Neural cell (in vitro differentiated cells): ENCODE measurements at regions not wholly inside any gene's neighbourhood (a gene's known extent, or its start where the extent isn't known, plus 50 kb on each side); places are given as distances from the start of the nearest gene placed in this dataset.

Experiments used
- EP300 ChIP-seq: fragments of 450-650 bp; conservative IDR thresholded peaks from 2 replicates; pipeline ENCODE4 v1.6.1; 2014; ENCODE audit warnings: antibody characterized with exemption, mild to moderate bottlenecking, moderate library complexity; ENCODE audit not compliant: poor library complexity, severe bottlenecking
- EZH2 ChIP-seq: fragments of 200-600, 300-800 bp; shearing (Covaris generic), sonication (generic); IDR thresholded peaks from 2 replicates; pipeline ENCODE4 v1.6.1; 2014; ENCODE audit warnings: antibody characterized with exemption, low read length, borderline replicate concordance, mild to moderate bottlenecking; ENCODE audit not compliant: insufficient read depth, poor library complexity, severe bottlenecking
- MXI1 ChIP-seq: fragments of 450-650 bp; conservative IDR thresholded peaks from 2 replicates; pipeline ENCODE4 v1.6.1; 2014; ENCODE audit warnings: antibody characterized with exemption, mild to moderate bottlenecking; ENCODE audit not compliant: poor library complexity, severe bottlenecking
- POLR2AphosphoS5 ChIP-seq: IDR thresholded peaks from 2 replicates; pipeline ENCODE4 v1.6.1; 2012
- RAD21 ChIP-seq: fragments of 450-650 bp; conservative IDR thresholded peaks from 2 replicates; pipeline ENCODE4 v1.6.1; 2014; ENCODE audit warnings: antibody characterized with exemption, mild to moderate bottlenecking, moderate library complexity
- SMC3 ChIP-seq: fragments of 450-650 bp; conservative IDR thresholded peaks from 2 replicates; pipeline ENCODE4 v1.6.1; 2014; ENCODE audit warnings: antibody characterized with exemption, mild to moderate bottlenecking, moderate library complexity; ENCODE audit not compliant: poor library complexity
- TAF1 ChIP-seq: IDR thresholded peaks from 2 replicates; pipeline ENCODE4 v1.6.1; 2012; ENCODE audit warnings: low read depth
- TF ChIP-seq, protein P1 (sequence below): fragments of 450-650 bp; IDR thresholded peaks from 2 replicates; pipeline ENCODE4 v1.5.1; 2014; ENCODE audit warnings: antibody characterized with exemption, mild to moderate bottlenecking, moderate library complexity; ENCODE audit not compliant: poor library complexity, severe bottlenecking
- TF ChIP-seq, protein P2 (sequence below): IDR thresholded peaks from 2 replicates; pipeline ENCODE4 v1.6.1; 2012; ENCODE audit warnings: borderline replicate concordance

DNA sequence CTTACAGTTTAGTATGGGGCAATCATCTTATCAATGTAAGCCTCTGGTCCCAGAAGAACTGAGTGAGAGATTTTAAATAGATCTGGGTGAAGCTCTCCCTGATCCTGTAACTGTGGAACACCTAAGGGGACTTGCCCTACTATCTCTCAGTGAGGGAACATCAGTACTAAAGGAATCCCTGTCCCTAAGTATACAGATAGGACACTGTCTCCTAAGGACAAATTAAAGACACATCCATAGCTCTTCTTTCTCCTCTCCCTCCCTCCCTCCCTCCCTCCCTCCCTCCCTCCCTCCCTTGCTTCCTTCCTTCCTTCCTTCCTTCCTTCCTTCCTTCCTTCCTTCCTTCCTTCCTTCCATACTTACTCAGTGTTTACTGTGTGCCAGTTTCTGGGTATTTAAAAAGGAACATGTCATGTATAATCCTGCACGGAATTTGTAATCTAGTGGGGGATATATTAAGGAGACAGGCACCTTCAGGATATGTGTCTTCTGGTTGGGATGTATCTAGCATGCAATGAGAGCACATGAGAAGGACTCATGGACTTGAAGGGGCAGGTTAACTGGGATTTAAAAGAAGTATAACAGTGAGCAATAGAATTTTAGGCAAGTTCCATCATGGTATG, 222.2 kb upstream of the ATP5MC3 start:
- TF ChIP-seq EZH2 = no peak
- no peak for TF ChIP-seq TAF1
- TF ChIP-seq, protein P1, sequence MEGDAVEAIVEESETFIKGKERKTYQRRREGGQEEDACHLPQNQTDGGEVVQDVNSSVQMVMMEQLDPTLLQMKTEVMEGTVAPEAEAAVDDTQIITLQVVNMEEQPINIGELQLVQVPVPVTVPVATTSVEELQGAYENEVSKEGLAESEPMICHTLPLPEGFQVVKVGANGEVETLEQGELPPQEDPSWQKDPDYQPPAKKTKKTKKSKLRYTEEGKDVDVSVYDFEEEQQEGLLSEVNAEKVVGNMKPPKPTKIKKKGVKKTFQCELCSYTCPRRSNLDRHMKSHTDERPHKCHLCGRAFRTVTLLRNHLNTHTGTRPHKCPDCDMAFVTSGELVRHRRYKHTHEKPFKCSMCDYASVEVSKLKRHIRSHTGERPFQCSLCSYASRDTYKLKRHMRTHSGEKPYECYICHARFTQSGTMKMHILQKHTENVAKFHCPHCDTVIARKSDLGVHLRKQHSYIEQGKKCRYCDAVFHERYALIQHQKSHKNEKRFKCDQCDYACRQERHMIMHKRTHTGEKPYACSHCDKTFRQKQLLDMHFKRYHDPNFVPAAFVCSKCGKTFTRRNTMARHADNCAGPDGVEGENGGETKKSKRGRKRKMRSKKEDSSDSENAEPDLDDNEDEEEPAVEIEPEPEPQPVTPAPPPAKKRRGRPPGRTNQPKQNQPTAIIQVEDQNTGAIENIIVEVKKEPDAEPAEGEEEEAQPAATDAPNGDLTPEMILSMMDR = no peak
- TF ChIP-seq POLR2AphosphoS5 = no peak
- no peak for TF ChIP-seq RAD21
- no peak for TF ChIP-seq EP300
- TF ChIP-seq, protein P2, sequence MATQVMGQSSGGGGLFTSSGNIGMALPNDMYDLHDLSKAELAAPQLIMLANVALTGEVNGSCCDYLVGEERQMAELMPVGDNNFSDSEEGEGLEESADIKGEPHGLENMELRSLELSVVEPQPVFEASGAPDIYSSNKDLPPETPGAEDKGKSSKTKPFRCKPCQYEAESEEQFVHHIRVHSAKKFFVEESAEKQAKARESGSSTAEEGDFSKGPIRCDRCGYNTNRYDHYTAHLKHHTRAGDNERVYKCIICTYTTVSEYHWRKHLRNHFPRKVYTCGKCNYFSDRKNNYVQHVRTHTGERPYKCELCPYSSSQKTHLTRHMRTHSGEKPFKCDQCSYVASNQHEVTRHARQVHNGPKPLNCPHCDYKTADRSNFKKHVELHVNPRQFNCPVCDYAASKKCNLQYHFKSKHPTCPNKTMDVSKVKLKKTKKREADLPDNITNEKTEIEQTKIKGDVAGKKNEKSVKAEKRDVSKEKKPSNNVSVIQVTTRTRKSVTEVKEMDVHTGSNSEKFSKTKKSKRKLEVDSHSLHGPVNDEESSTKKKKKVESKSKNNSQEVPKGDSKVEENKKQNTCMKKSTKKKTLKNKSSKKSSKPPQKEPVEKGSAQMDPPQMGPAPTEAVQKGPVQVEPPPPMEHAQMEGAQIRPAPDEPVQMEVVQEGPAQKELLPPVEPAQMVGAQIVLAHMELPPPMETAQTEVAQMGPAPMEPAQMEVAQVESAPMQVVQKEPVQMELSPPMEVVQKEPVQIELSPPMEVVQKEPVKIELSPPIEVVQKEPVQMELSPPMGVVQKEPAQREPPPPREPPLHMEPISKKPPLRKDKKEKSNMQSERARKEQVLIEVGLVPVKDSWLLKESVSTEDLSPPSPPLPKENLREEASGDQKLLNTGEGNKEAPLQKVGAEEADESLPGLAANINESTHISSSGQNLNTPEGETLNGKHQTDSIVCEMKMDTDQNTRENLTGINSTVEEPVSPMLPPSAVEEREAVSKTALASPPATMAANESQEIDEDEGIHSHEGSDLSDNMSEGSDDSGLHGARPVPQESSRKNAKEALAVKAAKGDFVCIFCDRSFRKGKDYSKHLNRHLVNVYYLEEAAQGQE = no peak
- TF ChIP-seq SMC3 = no peak
- TF ChIP-seq MXI1 = no peak
